Lung (tissue), 11 donors: ENCODE measurements at regions not wholly inside any gene's neighbourhood (a gene's known extent, or its start where the extent isn't known, plus 50 kb on each side); places are given as distances from the start of the nearest gene placed in this dataset.

Experiments
- ATAC-seq: fragments of 200-7000 bp; cut with Tn5 transposase; one replicate; pipeline ENCODE4 v1.9.1; 2020; ENCODE audit warnings: moderate number of reproducible peaks; ENCODE audit not compliant: insufficient read depth, low FRiP score
- DNase-seq, 3 donors: peaks; one replicate each; pipeline ENCODE4 v3.0.0-alpha.2; 2013 to 2017
- H3K27ac ChIP-seq, 2 donors: one replicate each; pipeline ENCODE4 v1.5.1; 2013; ENCODE audit warnings: mild to moderate bottlenecking in 2 of 2, moderate library complexity in 2 of 2, control low read depth in 1 of 2, inconsistent platforms in 1 of 2, low read depth in 1 of 2, low read length in 1 of 2
- H3K27me3 ChIP-seq, 3 donors: one replicate each; pipeline ENCODE4 v1.5.1; 2013; ENCODE audit warnings: low read length in 2 of 3; ENCODE audit not compliant: control insufficient read depth in 3 of 3, insufficient read depth in 3 of 3
- H3K36me3 ChIP-seq, 4 donors: one replicate each; pipeline ENCODE4 v1.5.1; 2013; ENCODE audit warnings: low read length in 4 of 4, mild to moderate bottlenecking in 1 of 4, moderate library complexity in 1 of 4; ENCODE audit not compliant: control insufficient read depth in 4 of 4, insufficient read depth in 4 of 4
- H3K4me1 ChIP-seq, 5 donors: one replicate each; pipeline ENCODE4 v1.5.1; 2013; ENCODE audit warnings: low read length in 5 of 5, mild to moderate bottlenecking in 2 of 5, moderate library complexity in 1 of 5; ENCODE audit not compliant: control insufficient read depth in 5 of 5, insufficient read depth in 5 of 5
- H3K4me3 ChIP-seq: one replicate; pipeline ENCODE4 v1.5.1; 2013; ENCODE audit warnings: mild to moderate bottlenecking, control low read depth, moderate library complexity
- H3K9ac ChIP-seq, 2 donors: one replicate each; pipeline ENCODE4 v1.5.1; 2013; ENCODE audit warnings: low read length in 2 of 2, control low read depth in 1 of 2; ENCODE audit not compliant: insufficient read depth in 1 of 2
- H3K9me3 ChIP-seq, 4 donors: one replicate each; pipeline ENCODE4 v1.5.1; 2013; ENCODE audit warnings: low read length in 3 of 4, mild to moderate bottlenecking in 1 of 4, moderate library complexity in 1 of 4; ENCODE audit not compliant: control insufficient read depth in 4 of 4, insufficient read depth in 3 of 4
- WGBS, 2 donors: extraction: QIAGEN DNeasy Blood & Tissue Kit; methylation state at CpG; one replicate each; pipeline ENCODE4 v1.1.7; 2013; 5-methylcytosine and 5-hydroxymethylcytosine counted together
- TF ChIP-seq, protein P1 (sequence below): IDR thresholded peaks from 2 replicates; pipeline ENCODE4 v1.5.1; 2012; ENCODE audit warnings: mild to moderate bottlenecking; ENCODE audit errors: control extremely low read depth, extremely low read depth
- donor health status: control.
- donor health status: control.
- donor health status: Bipolar disorder and iron deficiency.
- donor health status: healthy.
- donor health status: DM: yes; HTN: yes; CAD: no.

GRCh38 chr5:135271533-135272310 is 127.3 kb downstream of the MACROH2A1 start:
- TF ChIP-seq, protein P1, sequence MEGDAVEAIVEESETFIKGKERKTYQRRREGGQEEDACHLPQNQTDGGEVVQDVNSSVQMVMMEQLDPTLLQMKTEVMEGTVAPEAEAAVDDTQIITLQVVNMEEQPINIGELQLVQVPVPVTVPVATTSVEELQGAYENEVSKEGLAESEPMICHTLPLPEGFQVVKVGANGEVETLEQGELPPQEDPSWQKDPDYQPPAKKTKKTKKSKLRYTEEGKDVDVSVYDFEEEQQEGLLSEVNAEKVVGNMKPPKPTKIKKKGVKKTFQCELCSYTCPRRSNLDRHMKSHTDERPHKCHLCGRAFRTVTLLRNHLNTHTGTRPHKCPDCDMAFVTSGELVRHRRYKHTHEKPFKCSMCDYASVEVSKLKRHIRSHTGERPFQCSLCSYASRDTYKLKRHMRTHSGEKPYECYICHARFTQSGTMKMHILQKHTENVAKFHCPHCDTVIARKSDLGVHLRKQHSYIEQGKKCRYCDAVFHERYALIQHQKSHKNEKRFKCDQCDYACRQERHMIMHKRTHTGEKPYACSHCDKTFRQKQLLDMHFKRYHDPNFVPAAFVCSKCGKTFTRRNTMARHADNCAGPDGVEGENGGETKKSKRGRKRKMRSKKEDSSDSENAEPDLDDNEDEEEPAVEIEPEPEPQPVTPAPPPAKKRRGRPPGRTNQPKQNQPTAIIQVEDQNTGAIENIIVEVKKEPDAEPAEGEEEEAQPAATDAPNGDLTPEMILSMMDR = no peak
- Histone ChIP-seq H3K9ac (no peak overlapping the region), H3K4me3 (no peak overlapping the region), H3K27me3 (peaks cover 0 to 6% (median 3%) of the 10 kb centered on the region in 3 donors), H3K36me3 (no peaks in the 10 kb centered on the region), H3K4me1 (no peaks in the 10 kb centered on the region), H3K9me3 (peaks cover 0 to 2% (median 0%) of the 10 kb centered on the region in 4 donors), H3K27ac (no peak overlapping the region)
- ATAC-seq (no peak), DNase-seq (peak; percentile 50 to 69 (median 69))
- 41 to 48% methylated on average over 14 of the region's 14 CpGs for whole genome bisulfite sequencing, 2 donors

- 94 to 95% methylated on average over 7 of the region's 7 CpGs for WGBS, 2 donors
- H3K9me3 ChIP-seq = peaks cover 0 to 2% (median 0%) of the 10 kb centered on the region in 4 donors
- TF ChIP-seq, protein P1 = no peak
- H3K27me3 ChIP-seq = peaks cover 0 to 5% (median 3%) of the 10 kb centered on the region in 3 donors
- H3K36me3 ChIP-seq = no peaks in the 10 kb centered on the region
- peaks cover 0 to 5% (median 0%) of the 10 kb centered on the region in 5 donors for H3K4me1 ChIP-seq
- no peak overlapping the region for H3K9ac ChIP-seq
- H3K27ac ChIP-seq = no peak overlapping the region
- DNase-seq = no peak
- ATAC-seq = no peak
- no peak overlapping the region for H3K4me3 ChIP-seq
These were observed 129.1 kb downstream of the MACROH2A1 start for GRCh38 chr5:135269931-135270421.

- WGBS, 2 donors = 80 to 89% methylated on average over 2 of the region's 2 CpGs
- Histone ChIP-seq H3K27me3 (peaks cover 0 to 4% (median 3%) of the 10 kb centered on the region in 3 donors), H3K4me1 (peaks cover 0 to 13% (median 0%) of the 10 kb centered on the region in 5 donors), H3K27ac (no peak overlapping the region), H3K9me3 (peaks cover 0 to 2% (median 0%) of the 10 kb centered on the region in 4 donors), H3K4me3 (no peak overlapping the region), H3K9ac (no peak overlapping the region), H3K36me3 (no peaks in the 10 kb centered on the region)
- ATAC-seq (no peak), DNase-seq (no peak)
- TF ChIP-seq, protein P1 = no peak
These were observed 129.8 kb downstream of the MACROH2A1 start for GRCh38 chr5:135269199-135269598.
